DND-41 (cell line): ENCODE measurements at regions not wholly inside any gene's neighbourhood (a gene's known extent, or its start where the extent isn't known, plus 50 kb on each side); places are given as distances from the start of the nearest gene placed in this dataset.

Experiments
- ATAC-seq: fragments of 200-7000 bp; cut with Tn5 transposase; 3 replicates; pipeline ENCODE4 v1.9.1; 2021; ENCODE audit warnings: low read depth; ENCODE audit not compliant: insufficient read depth
- DNase-seq: peaks from one replicate; pipeline ENCODE4 v3.0.0-alpha.2; 2020
- H2AFZ ChIP-seq: 2 replicates; pipeline ENCODE4 v1.6.0; 2012; ENCODE audit warnings: low read depth, low read length
- H3K27ac ChIP-seq: 2 replicates; pipeline ENCODE4 v1.5.1; 2012; ENCODE audit warnings: low read length, inconsistent platforms
- H3K27me3 ChIP-seq: fragments of 200-600 bp; sonication (generic); 2 replicates; pipeline ENCODE4 v1.6.0; 2012; ENCODE audit warnings: low read length, mild to moderate bottlenecking, inconsistent platforms; ENCODE audit not compliant: insufficient read depth, poor library complexity
- H3K36me3 ChIP-seq: 2 replicates; pipeline ENCODE4 v1.5.1; 2012; ENCODE audit warnings: low read length, inconsistent platforms; ENCODE audit not compliant: insufficient read depth
- H3K4me1 ChIP-seq: 2 replicates; pipeline ENCODE4 v1.5.1; 2012; ENCODE audit warnings: mild to moderate bottlenecking, low read length; ENCODE audit not compliant: insufficient read depth
- H3K4me2 ChIP-seq: 2 replicates; pipeline ENCODE4 v1.6.0; 2012; ENCODE audit warnings: mild to moderate bottlenecking, moderate library complexity, low read length, inconsistent platforms; ENCODE audit not compliant: insufficient read depth
- H3K4me3 ChIP-seq, 2 experiments: fragments of 200-600 bp in 1 of 2; shearing (Covaris generic) in 1 of 2; 2 replicates each; pipeline ENCODE4 v1.5.1; 2012 to 2016; ENCODE audit warnings: inconsistent platforms in 2 of 2, low read length in 2 of 2, mild to moderate bottlenecking in 2 of 2, low read depth in 1 of 2, moderate library complexity in 1 of 2
- H3K79me2 ChIP-seq: 2 replicates; pipeline ENCODE4 v1.6.0; 2012; ENCODE audit warnings: low read length, inconsistent platforms; ENCODE audit not compliant: insufficient read depth
- H3K9ac ChIP-seq: 2 replicates; pipeline ENCODE4 v1.6.0; 2012; ENCODE audit warnings: low read depth, mild to moderate bottlenecking, inconsistent platforms, low read length, moderate library complexity
- H3K9me3 ChIP-seq: 2 replicates; pipeline ENCODE4 v1.5.1; 2012; ENCODE audit warnings: low read length, moderate library complexity, mild to moderate bottlenecking, inconsistent platforms; ENCODE audit not compliant: insufficient read depth, severe bottlenecking
- H4K20me1 ChIP-seq: 2 replicates; pipeline ENCODE4 v1.6.0; 2012; ENCODE audit warnings: low read length; ENCODE audit not compliant: insufficient read depth
- CTCF ChIP-seq: IDR thresholded peaks from 2 replicates; pipeline ENCODE4 v1.5.1; 2012; ENCODE audit warnings: borderline replicate concordance, low read length, moderate library complexity, mild to moderate bottlenecking; ENCODE audit not compliant: poor library complexity, severe bottlenecking; ENCODE audit errors: extremely low read depth
- EZH2 ChIP-seq: IDR thresholded peaks from 3 replicates; pipeline ENCODE4 v1.6.1; 2012; ENCODE audit warnings: borderline replicate concordance, low read depth, mild to moderate bottlenecking, moderate library complexity, low read length, inconsistent platforms; ENCODE audit not compliant: severe bottlenecking

GRCh38 chr2:11017921-11018320 is 106.2 kb downstream of the KCNF1 start:
- peaks cover 13% of the 10 kb centered on the region for H3K27me3 ChIP-seq
- no peaks in the 10 kb centered on the region for H3K4me1 ChIP-seq
- H3K4me2 ChIP-seq, result no peak overlapping the region
- H3K4me3 ChIP-seq, result no peak overlapping the region
- H3K9me3 ChIP-seq, result no peaks in the 10 kb centered on the region
- no peak overlapping the region for H3K27ac ChIP-seq
- no peak overlapping the region for H3K9ac ChIP-seq
- no peak for TF ChIP-seq CTCF
- DNase-seq (no peak), ATAC-seq (no peak)
- no peaks in the 10 kb centered on the region for H3K36me3 ChIP-seq
- H4K20me1 ChIP-seq, result no peaks in the 10 kb centered on the region
- no peak overlapping the region for H2AFZ ChIP-seq
- H3K79me2 ChIP-seq, result no peaks in the 10 kb centered on the region

- Histone ChIP-seq H3K4me3 (no peak overlapping the region), H4K20me1 (no peaks in the 10 kb centered on the region), H3K79me2 (no peaks in the 10 kb centered on the region), H3K4me1 (no peaks in the 10 kb centered on the region), H3K27ac (no peak overlapping the region), H3K36me3 (no peaks in the 10 kb centered on the region), H3K9ac (no peak overlapping the region), H3K4me2 (no peak overlapping the region), H2AFZ (no peak overlapping the region), H3K27me3 (peaks cover 13% of the 10 kb centered on the region), H3K9me3 (no peaks in the 10 kb centered on the region)
- ATAC-seq (no peak), DNase-seq (no peak)
- TF ChIP-seq EZH2 (no peak), CTCF (no peak)
These were observed 107.0 kb downstream of the KCNF1 start for GRCh38 chr2:11018651-11019185.

DNA sequence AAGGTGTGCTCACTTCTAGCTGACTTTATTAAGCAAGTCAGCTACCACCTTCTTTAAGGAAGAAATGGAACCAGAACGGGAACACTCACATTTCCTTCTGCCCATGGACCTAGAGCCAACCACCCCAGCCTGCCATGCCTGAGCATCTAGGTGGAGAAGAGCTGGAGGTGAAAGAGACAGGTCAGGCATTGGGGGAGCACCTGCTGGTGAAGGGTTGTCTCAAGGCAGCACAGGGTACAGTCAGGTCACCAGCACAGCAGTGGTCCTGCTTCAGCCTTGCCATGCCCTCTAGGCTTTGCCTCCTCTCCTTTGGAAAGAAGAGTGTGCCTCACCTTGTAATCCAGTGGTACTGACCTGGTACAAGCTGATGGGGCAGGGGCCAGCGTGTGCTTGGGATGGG is 107.9 kb downstream of the KCNF1 start:
- H2AFZ ChIP-seq, result no peak overlapping the region
- TF ChIP-seq CTCF (no peak), EZH2 (no peak)
- H3K4me3 ChIP-seq, result no peak overlapping the region
- H3K4me1 ChIP-seq, result no peaks in the 10 kb centered on the region
- H3K27me3 ChIP-seq, result peaks cover 13% of the 10 kb centered on the region
- no peaks in the 10 kb centered on the region for H3K79me2 ChIP-seq
- no peak overlapping the region for H3K9ac ChIP-seq
- no peaks in the 10 kb centered on the region for H3K9me3 ChIP-seq
- no peak overlapping the region for H3K27ac ChIP-seq
- H3K36me3 ChIP-seq, result no peaks in the 10 kb centered on the region
- ATAC-seq, result no peak
- H4K20me1 ChIP-seq, result no peaks in the 10 kb centered on the region
- DNase-seq, result no peak
- no peak overlapping the region for H3K4me2 ChIP-seq

GRCh38 chr2:11022064-11022463 is 110.3 kb downstream of the KCNF1 start:
- no peak overlapping the region for H3K4me2 ChIP-seq
- no peak overlapping the region for H3K4me3 ChIP-seq
- no peak overlapping the region for H2AFZ ChIP-seq
- TF ChIP-seq CTCF (peak; percentile 7), EZH2 (no peak)
- H3K79me2 ChIP-seq, result no peaks in the 10 kb centered on the region
- no peak overlapping the region for H3K9ac ChIP-seq
- H3K27ac ChIP-seq, result no peak overlapping the region
- H3K27me3 ChIP-seq, result peaks cover 6% of the 10 kb centered on the region
- ATAC-seq (no peak), DNase-seq (no peak)
- no peaks in the 10 kb centered on the region for H4K20me1 ChIP-seq
- no peaks in the 10 kb centered on the region for H3K4me1 ChIP-seq
- no peaks in the 10 kb centered on the region for H3K9me3 ChIP-seq
- no peaks in the 10 kb centered on the region for H3K36me3 ChIP-seq
